Liver (tissue), 8 donors: ENCODE measurements at regions not wholly inside any gene's neighbourhood (a gene's known extent, or its start where the extent isn't known, plus 50 kb on each side); places are given as distances from the start of the nearest gene placed in this dataset.

Source experiments
- DNase-seq: peaks from one replicate; pipeline ENCODE4 v3.0.0-alpha.2; 2017; ENCODE audit warnings: low spot score
- H3K27ac ChIP-seq, 2 donors: one replicate each; pipeline ENCODE4 v1.7.0; 2013; ENCODE audit warnings: inconsistent platforms in 2 of 2, low read length in 2 of 2, control low read depth in 1 of 2, low read depth in 1 of 2, mild to moderate bottlenecking in 1 of 2
- H3K27me3 ChIP-seq, 4 donors: one replicate each; pipeline versions ENCODE4 v1.6.1 to v1.7.0; 2013; ENCODE audit warnings: low read length in 3 of 4, inconsistent platforms in 1 of 4, mild to moderate bottlenecking in 1 of 4, moderate library complexity in 1 of 4; ENCODE audit not compliant: control insufficient read depth in 4 of 4, insufficient read depth in 4 of 4
- H3K36me3 ChIP-seq, 4 donors: one replicate each; pipeline versions ENCODE4 v1.6.1 to v1.7.0; 2013; ENCODE audit warnings: low read length in 3 of 4, mild to moderate bottlenecking in 3 of 4, low read depth in 1 of 4, moderate library complexity in 1 of 4; ENCODE audit not compliant: control insufficient read depth in 4 of 4, insufficient read depth in 3 of 4
- H3K4me1 ChIP-seq, 4 donors: one replicate each; pipeline versions ENCODE4 v1.6.1 to v1.7.0; 2013; ENCODE audit warnings: low read length in 3 of 4, mild to moderate bottlenecking in 3 of 4, moderate library complexity in 1 of 4; ENCODE audit not compliant: control insufficient read depth in 4 of 4, insufficient read depth in 4 of 4
- H3K4me3 ChIP-seq, 3 donors: one replicate each; pipeline versions ENCODE4 v1.6.1 to v1.7.0; 2013; ENCODE audit warnings: low read length in 3 of 3, control low read depth in 1 of 3, low read depth in 1 of 3, mild to moderate bottlenecking in 1 of 3
- H3K9ac ChIP-seq, 2 donors: one replicate each; pipeline ENCODE4 v1.7.0; 2013; ENCODE audit warnings: low read length in 2 of 2, mild to moderate bottlenecking in 2 of 2, moderate library complexity in 2 of 2, control low read depth in 1 of 2, low read depth in 1 of 2
- H3K9me3 ChIP-seq, 4 donors: one replicate each; pipeline versions ENCODE4 v1.6.1 to v1.7.0; 2013; ENCODE audit warnings: low read length in 3 of 4; ENCODE audit not compliant: control insufficient read depth in 4 of 4
- ATF3 ChIP-seq: IDR thresholded peaks from 2 replicates; pipeline ENCODE4 v1.6.1; 2016; ENCODE audit warnings: antibody characterized with exemption
- CTCF ChIP-seq: fragments of 150-350 bp; IDR thresholded peaks from 2 replicates; pipeline ENCODE4 v1.5.1; 2017; ENCODE audit warnings: improper control_type of control experiment, low read depth, low read length; ENCODE audit not compliant: missing input control
- EGR1 ChIP-seq, 2 donors: IDR thresholded peaks; 2 replicates each; pipeline ENCODE4 v1.6.1; 2016 to 2018; ENCODE audit warnings: antibody characterized with exemption in 2 of 2, low read depth in 2 of 2
- FOXA1 ChIP-seq: IDR thresholded peaks from 2 replicates; pipeline ENCODE4 v1.6.1; 2016; ENCODE audit warnings: antibody characterized with exemption
- FOXA2 ChIP-seq: IDR thresholded peaks from 2 replicates; pipeline ENCODE4 v1.6.1; 2016; ENCODE audit warnings: antibody characterized with exemption
- GABPA ChIP-seq, 2 donors: IDR thresholded peaks in 1 of 2; conservative IDR thresholded peaks in 1 of 2; 2 replicates each; pipeline ENCODE4 v1.6.1; 2016; ENCODE audit warnings: antibody characterized with exemption in 2 of 2, mild to moderate bottlenecking in 1 of 2, moderate library complexity in 1 of 2
- HNF4A ChIP-seq, 2 donors: conservative IDR thresholded peaks; 2 replicates each; pipeline ENCODE4 v1.6.1; 2016; ENCODE audit warnings: antibody characterized with exemption in 2 of 2, mild to moderate bottlenecking in 2 of 2
- HNF4G ChIP-seq: IDR thresholded peaks from 2 replicates; pipeline ENCODE4 v1.6.1; 2016; ENCODE audit warnings: antibody characterized with exemption
- JUND ChIP-seq, 2 donors: IDR thresholded peaks; 2 replicates each; pipeline ENCODE4 v1.6.1; 2016; ENCODE audit warnings: antibody characterized with exemption in 2 of 2
- MAX ChIP-seq: IDR thresholded peaks from 2 replicates; pipeline ENCODE4 v1.6.1; 2016; ENCODE audit warnings: antibody characterized with exemption
- NR2F2 ChIP-seq: IDR thresholded peaks from 2 replicates; pipeline ENCODE4 v1.6.1; 2016; ENCODE audit warnings: antibody characterized with exemption
- RAD21 ChIP-seq, 2 donors: IDR thresholded peaks; 2 replicates each; pipeline ENCODE4 v1.6.1; 2016; ENCODE audit warnings: antibody characterized with exemption in 2 of 2, mild to moderate bottlenecking in 2 of 2
- REST ChIP-seq: IDR thresholded peaks from 2 replicates; pipeline ENCODE4 v1.6.1; 2016; ENCODE audit warnings: antibody characterized with exemption, mild to moderate bottlenecking
- RXRA ChIP-seq, 2 donors: IDR thresholded peaks; 2 replicates each; pipeline ENCODE4 v1.6.1; 2017 to 2018; ENCODE audit warnings: antibody characterized with exemption in 2 of 2, mild to moderate bottlenecking in 1 of 2
- SP1 ChIP-seq: IDR thresholded peaks from 2 replicates; pipeline ENCODE4 v1.6.1; 2018; ENCODE audit warnings: antibody characterized with exemption, mild to moderate bottlenecking
- TAF1 ChIP-seq: conservative IDR thresholded peaks from 2 replicates; pipeline ENCODE4 v1.6.1; 2016; ENCODE audit warnings: antibody characterized with exemption, mild to moderate bottlenecking
- YY1 ChIP-seq: IDR thresholded peaks from 2 replicates; pipeline ENCODE4 v1.6.1; 2016; ENCODE audit warnings: antibody characterized with exemption, mild to moderate bottlenecking
- ZBTB33 ChIP-seq: IDR thresholded peaks from 2 replicates; pipeline ENCODE4 v1.6.1; 2016; ENCODE audit warnings: antibody characterized with exemption
- WGBS: extraction: QIAGEN DNeasy Blood & Tissue Kit; methylation state at CpG from one replicate; pipeline ENCODE4 v1.1.7; 2013; 5-methylcytosine and 5-hydroxymethylcytosine counted together
- donor health status: healthy.
- donor health status: healthy.
- donor health status: healthy.
- donor health status: healthy.
- donor health status: healthy.

GRCh38 chr4:149296503-149296902 lies 519.1 kb downstream of the IQCM start:
- WGBS, result 82% methylated on average over 1 of the region's 1 CpG
- Histone ChIP-seq H3K9me3 (no peaks in the 10 kb centered on the region), H3K27ac (no peak overlapping the region), H3K36me3 (no peaks in the 10 kb centered on the region), H3K9ac (no peak overlapping the region), H3K4me1 (no peaks in the 10 kb centered on the region), H3K4me3 (no peak overlapping the region), H3K27me3 (no peaks in the 10 kb centered on the region)
- TF ChIP-seq GABPA (IDR thresholded peaks at IDR 0.05 in 1 of 2, conservative IDR thresholded peaks at IDR 0.05 in 1 of 2) (no peak), RAD21 (IDR thresholded peaks at IDR 0.05) (no peak)
- DNase-seq, result no peak

GRCh38 chr4:149296084-149296483 lies 519.6 kb downstream of the IQCM start:
- no peaks in the 10 kb centered on the region for H3K36me3 ChIP-seq
- no peak overlapping the region for H3K27ac ChIP-seq
- no peaks in the 10 kb centered on the region for H3K27me3 ChIP-seq
- 84% methylated on average over 1 of the region's 1 CpG for WGBS
- DNase-seq, result no peak
- no peak overlapping the region for H3K4me3 ChIP-seq
- H3K9me3 ChIP-seq, result no peaks in the 10 kb centered on the region
- no peak overlapping the region for H3K9ac ChIP-seq
- H3K4me1 ChIP-seq, result no peaks in the 10 kb centered on the region
- no peak for TF ChIP-seq GABPA (IDR thresholded peaks at IDR 0.05 in 1 of 2, conservative IDR thresholded peaks at IDR 0.05 in 1 of 2)
- no peak for TF ChIP-seq YY1
- TF ChIP-seq FOXA2, result no peak
- TF ChIP-seq EGR1 (IDR thresholded peaks at IDR 0.05; ENCODE audit: low read depth in 2 of 2), result no peak
- TF ChIP-seq SP1, result no peak
- TF ChIP-seq RAD21 (IDR thresholded peaks at IDR 0.05), result no peak
- no peak for TF ChIP-seq HNF4G
- no peak for TF ChIP-seq ATF3
- TF ChIP-seq RXRA (IDR thresholded peaks at IDR 0.05), result no peak
- no peak for TF ChIP-seq CTCF
- TF ChIP-seq JUND (IDR thresholded peaks at IDR 0.05), result no peak
- TF ChIP-seq TAF1, result no peak
- no peak for TF ChIP-seq FOXA1
- TF ChIP-seq ZBTB33, result no peak
- no peak for TF ChIP-seq NR2F2
- no peak for TF ChIP-seq REST
- TF ChIP-seq HNF4A (conservative IDR thresholded peaks at IDR 0.05), result no peak
- TF ChIP-seq MAX, result no peak
